Neuronal stem cell (in vitro differentiated cells): ENCODE measurements at regions not wholly inside any gene's neighbourhood (a gene's known extent, or its start where the extent isn't known, plus 50 kb on each side); places are given as distances from the start of the nearest gene placed in this dataset.

Experiments used
- DNase-seq: peaks from one replicate; pipeline ENCODE4 v3.0.0-alpha.2; 2013; ENCODE audit warnings: low spot score
- H2AFZ ChIP-seq: one replicate; pipeline ENCODE4 v1.6.1; 2013; ENCODE audit warnings: mild to moderate bottlenecking, low read length, inconsistent platforms
- H2AK5ac ChIP-seq: 2 replicates; pipeline ENCODE4 v1.6.1; 2013; ENCODE audit warnings: low read depth, mild to moderate bottlenecking, inconsistent platforms, low read length, moderate library complexity, mixed read lengths
- H2BK120ac ChIP-seq: 2 replicates; pipeline ENCODE4 v1.6.1; 2013; ENCODE audit warnings: low read depth, mild to moderate bottlenecking, inconsistent platforms, low read length, moderate library complexity, mixed read lengths
- H2BK12ac ChIP-seq: one replicate; pipeline ENCODE4 v1.6.1; 2013; ENCODE audit warnings: low read length, inconsistent platforms
- H2BK15ac ChIP-seq: 2 replicates; pipeline ENCODE4 v1.6.1; 2013; ENCODE audit warnings: mild to moderate bottlenecking, low read length, inconsistent platforms, mixed read lengths
- H2BK5ac ChIP-seq: one replicate; pipeline ENCODE4 v1.6.1; 2013; ENCODE audit warnings: inconsistent platforms, mild to moderate bottlenecking, low read length, moderate library complexity
- H3K14ac ChIP-seq: one replicate; pipeline ENCODE4 v1.6.1; 2013; ENCODE audit warnings: low read length, inconsistent platforms
- H3K18ac ChIP-seq: 2 replicates; pipeline ENCODE4 v1.6.1; 2013; ENCODE audit warnings: low read length, inconsistent platforms
- H3K23ac ChIP-seq: 2 replicates; pipeline ENCODE4 v1.6.1; 2013; ENCODE audit warnings: low read depth, mild to moderate bottlenecking, mixed read lengths, low read length, inconsistent platforms; ENCODE audit not compliant: poor library complexity
- H3K27ac ChIP-seq: replicated peaks from 3 replicates; pipeline ENCODE4 v1.5.1; 2013; ENCODE audit warnings: low read length, inconsistent platforms
- H3K27me3 ChIP-seq, 3 experiments: 2 replicates each; pipeline ENCODE4 v1.6.1; 2013; ENCODE audit warnings: low read length in 3 of 3, mild to moderate bottlenecking in 2 of 3, inconsistent platforms in 1 of 3, low read depth in 1 of 3, mixed read lengths in 1 of 3, moderate library complexity in 1 of 3; ENCODE audit not compliant: control insufficient read depth in 3 of 3, insufficient read depth in 3 of 3
- H3K36me3 ChIP-seq, 2 donors: replicated peaks in 1 of 2; 2 replicates each; pipeline ENCODE4 v1.6.1; 2013; ENCODE audit warnings: low read length in 2 of 2; ENCODE audit not compliant: control insufficient read depth in 2 of 2, insufficient read depth in 2 of 2
- H3K4ac ChIP-seq: 2 replicates; pipeline ENCODE4 v1.6.1; 2013; ENCODE audit warnings: inconsistent platforms, mild to moderate bottlenecking, low read length, moderate library complexity
- H3K4me1 ChIP-seq, 2 donors: 1 replicate in 1 of 2; 2 replicates in 1 of 2; pipeline ENCODE4 v1.6.1; 2013; ENCODE audit warnings: low read length in 2 of 2, low read depth in 1 of 2; ENCODE audit not compliant: control insufficient read depth in 2 of 2, insufficient read depth in 1 of 2
- H3K4me2 ChIP-seq: one replicate; pipeline ENCODE4 v1.6.1; 2013; ENCODE audit warnings: mild to moderate bottlenecking, low read length, inconsistent platforms; ENCODE audit not compliant: insufficient read depth, poor library complexity, severe bottlenecking
- H3K4me3 ChIP-seq, 2 donors: 2 replicates each; pipeline ENCODE4 v1.5.1; 2013; ENCODE audit warnings: low read length in 2 of 2, mild to moderate bottlenecking in 2 of 2, inconsistent platforms in 1 of 2, moderate library complexity in 1 of 2
- H3K79me1 ChIP-seq: one replicate; pipeline ENCODE4 v1.6.1; 2013; ENCODE audit warnings: low read depth, mild to moderate bottlenecking, inconsistent platforms, low read length, moderate library complexity
- H3K9ac ChIP-seq: one replicate; pipeline ENCODE4 v1.6.1; 2013; ENCODE audit warnings: mild to moderate bottlenecking, low read depth, low read length, inconsistent platforms; ENCODE audit not compliant: poor library complexity
- H3K9me3 ChIP-seq, 2 donors: replicated peaks in 1 of 2; 2 replicates each; pipeline versions ENCODE3 to v1.6.1; 2013; ENCODE audit warnings: low read length in 2 of 2, mild to moderate bottlenecking in 2 of 2, inconsistent platforms in 1 of 2, low read depth in 1 of 2, mixed read lengths in 1 of 2, moderate library complexity in 1 of 2; ENCODE audit not compliant: control insufficient read depth in 2 of 2, insufficient read depth in 1 of 2
- H4K8ac ChIP-seq: one replicate; pipeline ENCODE4 v1.6.1; 2013; ENCODE audit warnings: low read depth, mild to moderate bottlenecking, inconsistent platforms, low read length, moderate library complexity
- H4K91ac ChIP-seq: one replicate; pipeline ENCODE4 v1.6.1; 2013; ENCODE audit warnings: low read length, low read depth, mild to moderate bottlenecking, inconsistent platforms; ENCODE audit not compliant: poor library complexity
- WGBS, 2 donors: extraction: QIAGEN DNeasy Blood & Tissue Kit; methylation state at CpG; one replicate each; pipeline ENCODE4 v1.1.7; 2013; ENCODE audit warnings: missing lambda C conversion rate in 2 of 2, mixed read lengths in 1 of 2; ENCODE audit not compliant: insufficient read length in 2 of 2, insufficient replicate concordance in 1 of 2; ENCODE audit errors: extremely low coverage in 2 of 2; 5-methylcytosine and 5-hydroxymethylcytosine counted together

DNA sequence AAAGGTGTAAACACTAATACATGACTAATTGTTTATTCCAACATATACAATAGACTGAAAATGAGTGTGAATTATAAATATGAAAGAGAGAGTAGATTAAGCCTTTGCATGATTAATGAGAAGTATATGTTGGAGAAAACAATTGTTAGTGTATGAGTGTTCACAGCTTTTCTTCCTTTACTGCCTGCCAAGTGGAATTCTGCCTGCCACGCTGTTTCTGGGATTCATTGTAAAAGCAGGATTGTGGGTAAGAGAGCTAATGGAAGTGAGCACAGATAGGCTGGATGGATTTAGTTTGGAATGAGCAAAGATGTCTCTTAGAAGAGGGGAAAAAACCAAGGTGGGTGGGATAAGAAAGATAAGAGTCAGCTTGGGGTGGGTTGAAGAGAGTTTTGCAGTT lies 129.6 kb upstream of the NMUR2 start:
- Histone ChIP-seq H3K36me3 (no peaks in the 10 kb centered on the region), H3K4me2 (no peak overlapping the region), H3K9me3 (no peaks in the 10 kb centered on the region), H3K14ac (no peak overlapping the region), H2AFZ (no peak overlapping the region), H3K27ac (no peak overlapping the region), H3K4me3 (no peak overlapping the region), H2BK5ac (no peak overlapping the region), H2AK5ac (no peak overlapping the region), H3K23ac (no peak overlapping the region), H3K4ac (no peak overlapping the region), H4K91ac (no peak overlapping the region), H2BK15ac (no peak overlapping the region), H3K9ac (no peak overlapping the region), H2BK12ac (no peak overlapping the region), H3K4me1 (peaks cover 0 to 2% of the 10 kb centered on the region in 2 donors), H3K27me3 (no peaks in the 10 kb centered on the region), H4K8ac (no peak overlapping the region), H2BK120ac (no peak overlapping the region), H3K79me1 (no peaks in the 10 kb centered on the region), H3K18ac (no peak overlapping the region)
- no CpG with 5 or more reads among the region's 1 CpG for WGBS, 2 donors
- no peak for DNase-seq

DNA sequence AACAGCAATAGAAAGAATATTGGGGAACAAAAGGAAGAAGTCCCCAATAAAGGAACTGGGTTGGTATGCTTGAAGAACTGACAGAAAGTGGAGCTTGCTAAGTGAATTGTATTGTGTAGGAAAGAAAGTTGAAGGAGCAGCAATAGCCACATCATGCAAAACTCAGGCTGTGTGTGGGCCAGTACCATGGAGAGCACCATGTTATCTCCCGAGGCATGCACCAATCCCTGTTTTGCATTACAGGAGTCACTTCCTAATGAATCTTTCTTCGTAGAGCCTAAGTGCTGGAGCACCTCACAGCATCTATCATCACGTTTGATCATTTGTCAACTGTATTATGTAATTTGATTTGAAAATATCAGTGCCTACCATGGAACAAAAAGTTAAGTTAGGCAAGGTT lies 137.7 kb upstream of the NMUR2 start:
- Histone ChIP-seq H2BK5ac (no peak overlapping the region), H2AFZ (no peak overlapping the region), H3K4ac (no peak overlapping the region), H4K91ac (no peak overlapping the region), H3K4me2 (no peak overlapping the region), H3K4me3 (no peak overlapping the region), H3K18ac (no peak overlapping the region), H3K4me1 (no peaks in the 10 kb centered on the region), H3K23ac (no peak overlapping the region), H3K27ac (no peak overlapping the region), H2BK15ac (no peak overlapping the region), H3K79me1 (no peaks in the 10 kb centered on the region), H2BK120ac (no peak overlapping the region), H2BK12ac (no peak overlapping the region), H3K27me3 (no peaks in the 10 kb centered on the region), H4K8ac (no peak overlapping the region), H3K9me3 (no peaks in the 10 kb centered on the region), H3K9ac (no peak overlapping the region), H2AK5ac (no peak overlapping the region), H3K36me3 (no peaks in the 10 kb centered on the region), H3K14ac (no peak overlapping the region)
- WGBS, 2 donors: no CpG with 5 or more reads among the region's 3 CpGs
- DNase-seq: peak; percentile 31

DNA sequence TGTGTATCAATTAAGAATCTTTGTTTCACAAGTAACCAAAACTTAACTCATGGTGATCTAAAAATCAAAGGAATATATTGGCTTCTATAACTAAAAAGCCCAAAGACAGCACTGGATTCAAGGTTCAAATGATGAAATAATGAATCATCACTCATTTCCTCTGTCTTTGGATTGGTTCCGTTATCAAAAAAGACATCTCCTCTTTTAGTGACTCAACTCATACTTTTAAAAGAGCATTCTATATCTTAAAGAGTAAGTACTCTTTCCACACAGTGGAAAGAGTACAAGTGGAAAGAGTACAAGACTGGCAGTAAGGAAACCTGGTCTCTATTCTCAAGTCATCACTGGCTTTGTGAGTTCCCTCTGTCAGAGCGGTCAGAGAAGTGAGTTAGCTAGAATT lies 141.4 kb upstream of the NMUR2 start:
- Histone ChIP-seq H3K79me1 (no peaks in the 10 kb centered on the region), H3K14ac (no peak overlapping the region), H2BK15ac (no peak overlapping the region), H3K4me3 (no peak overlapping the region), H3K4ac (no peak overlapping the region), H2AK5ac (no peak overlapping the region), H3K27me3 (no peaks in the 10 kb centered on the region), H3K18ac (no peak overlapping the region), H4K8ac (no peak overlapping the region), H2BK5ac (no peak overlapping the region), H3K9ac (no peak overlapping the region), H3K4me2 (no peak overlapping the region), H3K36me3 (no peaks in the 10 kb centered on the region), H2AFZ (no peak overlapping the region), H3K23ac (no peak overlapping the region), H3K9me3 (no peaks in the 10 kb centered on the region), H3K4me1 (no peaks in the 10 kb centered on the region), H4K91ac (no peak overlapping the region), H2BK12ac (no peak overlapping the region), H2BK120ac (no peak overlapping the region), H3K27ac (no peak overlapping the region)
- WGBS, 2 donors: no CpG with 5 or more reads among the region's 2 CpGs
- DNase-seq: no peak

GRCh38 chr5:152547202-152547601 lies 142.1 kb upstream of the NMUR2 start:
- Histone ChIP-seq H3K4ac (no peak overlapping the region), H2AK5ac (no peak overlapping the region), H3K27ac (no peak overlapping the region), H2BK15ac (no peak overlapping the region), H3K4me1 (no peaks in the 10 kb centered on the region), H2AFZ (no peak overlapping the region), H3K79me1 (no peaks in the 10 kb centered on the region), H2BK5ac (no peak overlapping the region), H3K36me3 (no peaks in the 10 kb centered on the region), H4K91ac (no peak overlapping the region), H2BK120ac (no peak overlapping the region), H3K14ac (no peak overlapping the region), H3K4me3 (no peak overlapping the region), H4K8ac (no peak overlapping the region), H3K27me3 (no peaks in the 10 kb centered on the region), H3K23ac (no peak overlapping the region), H2BK12ac (no peak overlapping the region), H3K9me3 (no peaks in the 10 kb centered on the region), H3K4me2 (no peak overlapping the region), H3K9ac (no peak overlapping the region), H3K18ac (no peak overlapping the region)
- no peak for DNase-seq
- no CpG with 5 or more reads among the region's 5 CpGs for WGBS, 2 donors
